GM18861 (cell line): ENCODE measurements at regions not wholly inside any gene's neighbourhood (a gene's known extent, or its start where the extent isn't known, plus 50 kb on each side); places are given as distances from the start of the nearest gene placed in this dataset.
"Not testable (repeated sequence)": the region's sequence is repeated elsewhere in the genome, so short reads cannot be mapped to it uniquely, and the experiment has no call there.

ENCODE experiments used
- ATAC-seq: cut with Tn5 transposase; IDR thresholded peaks from one replicate; pipeline ENCODE4 v1.9.1; 2021; ENCODE audit not compliant: unreplicated experiment

- ATAC-seq = no peak
Observed at GRCh38 chr7:27032839-27033238, 63.0 kb downstream of the HOXA1 start.

- peak; percentile 91 for ATAC-seq
Observed at GRCh38 chr7:27031289-27032172, 64.3 kb downstream of the HOXA1 start.

- no peak for ATAC-seq
Observed at GRCh38 chr7:27030393-27031050, 65.3 kb downstream of the HOXA1 start.

GRCh38 chr7:27025270-27025669 lies 70.5 kb downstream of the HOXA1 start:
- no peak for ATAC-seq

GRCh38 chr7:27010068-27010467 lies 85.7 kb downstream of the HOXA1 start:
- no peak for ATAC-seq

- ATAC-seq = no peak
Observed at GRCh38 chr7:27000496-27000895, 95.3 kb downstream of the HOXA1 start.

- ATAC-seq = not testable (repeated sequence)
Observed at GRCh38 chr7:26998284-26998683, 97.5 kb downstream of the HOXA1 start.

- ATAC-seq = no peak
Observed at GRCh38 chr7:26995666-26996065, 100.1 kb downstream of the HOXA1 start.

GRCh38 chr7:26993816-26994810 lies 101.7 kb downstream of the HOXA1 start:
- ATAC-seq = no peak

GRCh38 chr7:26992670-26993069 lies 103.1 kb downstream of the HOXA1 start:
- no peak for ATAC-seq

GRCh38 chr7:26991796-26992195 lies 104.0 kb downstream of the HOXA1 start:
- ATAC-seq = no peak

GRCh38 chr7:26989897-26990670 lies 105.7 kb downstream of the HOXA1 start:
- ATAC-seq = no peak

- no peak for ATAC-seq
Observed at GRCh38 chr7:26988836-26989374, 106.9 kb downstream of the HOXA1 start.

GRCh38 chr7:26987338-26987737 lies 108.5 kb downstream of the HOXA1 start:
- no peak for ATAC-seq

GRCh38 chr7:26978146-26978545 lies 113.8 kb upstream of the SKAP2 start:
- ATAC-seq = no peak

- ATAC-seq = no peak
Observed at GRCh38 chr7:26976840-26977239, 112.5 kb upstream of the SKAP2 start.

GRCh38 chr7:26971924-26972323 lies 107.5 kb upstream of the SKAP2 start:
- ATAC-seq = not testable (repeated sequence)

GRCh38 chr7:26965724-26966123 lies 101.3 kb upstream of the SKAP2 start:
- ATAC-seq = no peak

- no peak for ATAC-seq
Observed at GRCh38 chr7:26964156-26964808, 99.9 kb upstream of the SKAP2 start.

- ATAC-seq = no peak
Observed at GRCh38 chr7:26959290-26959689, 94.9 kb upstream of the SKAP2 start.
